ENCODE measurements at regions not wholly inside any gene's neighbourhood (a gene's known extent, or its start where the extent isn't known, plus 50 kb on each side); places are given as distances from the start of the nearest gene placed in this dataset.
"Not testable (repeated sequence)": the region's sequence is repeated elsewhere in the genome, so short reads cannot be mapped to it uniquely, and the experiment has no call there.

GRCh38 chrX:39693298-39693697 is 404.5 kb downstream of the BCOR start:
- TF ChIP-seq, protein P1, sequence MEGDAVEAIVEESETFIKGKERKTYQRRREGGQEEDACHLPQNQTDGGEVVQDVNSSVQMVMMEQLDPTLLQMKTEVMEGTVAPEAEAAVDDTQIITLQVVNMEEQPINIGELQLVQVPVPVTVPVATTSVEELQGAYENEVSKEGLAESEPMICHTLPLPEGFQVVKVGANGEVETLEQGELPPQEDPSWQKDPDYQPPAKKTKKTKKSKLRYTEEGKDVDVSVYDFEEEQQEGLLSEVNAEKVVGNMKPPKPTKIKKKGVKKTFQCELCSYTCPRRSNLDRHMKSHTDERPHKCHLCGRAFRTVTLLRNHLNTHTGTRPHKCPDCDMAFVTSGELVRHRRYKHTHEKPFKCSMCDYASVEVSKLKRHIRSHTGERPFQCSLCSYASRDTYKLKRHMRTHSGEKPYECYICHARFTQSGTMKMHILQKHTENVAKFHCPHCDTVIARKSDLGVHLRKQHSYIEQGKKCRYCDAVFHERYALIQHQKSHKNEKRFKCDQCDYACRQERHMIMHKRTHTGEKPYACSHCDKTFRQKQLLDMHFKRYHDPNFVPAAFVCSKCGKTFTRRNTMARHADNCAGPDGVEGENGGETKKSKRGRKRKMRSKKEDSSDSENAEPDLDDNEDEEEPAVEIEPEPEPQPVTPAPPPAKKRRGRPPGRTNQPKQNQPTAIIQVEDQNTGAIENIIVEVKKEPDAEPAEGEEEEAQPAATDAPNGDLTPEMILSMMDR (IDR thresholded peaks at IDR 0.05; ENCODE audit: low read depth, low read length): no peak
- in situ Hi-C loops (cut with HindIII; ENCODE audit: low sequenced_read_pairs): no loop called here
- no peak for DNase-seq (ENCODE audit: low read depth, low spot score)
- no peak overlapping the region for H3K4me3 ChIP-seq (ENCODE audit: low read depth, low read length)

- in situ Hi-C loops (cut with HindIII; ENCODE audit: low sequenced_read_pairs); H3K4me3 ChIP-seq (ENCODE audit: low read depth, low read length); DNase-seq (ENCODE audit: low read depth, low spot score): not testable (repeated sequence)
Measured at GRCh38 chrX:39702636-39703035, 395.1 kb downstream of the BCOR start.

GRCh38 chrX:39703307-39703706 is 394.5 kb downstream of the BCOR start:
- no peak overlapping the region for H3K4me3 ChIP-seq (ENCODE audit: low read depth, low read length)
- in situ Hi-C loops (cut with HindIII; ENCODE audit: low sequenced_read_pairs): no loop called here
- TF ChIP-seq, protein P1 (IDR thresholded peaks at IDR 0.05; ENCODE audit: low read depth, low read length): no peak
- DNase-seq (ENCODE audit: low read depth, low spot score): no peak

DNA sequence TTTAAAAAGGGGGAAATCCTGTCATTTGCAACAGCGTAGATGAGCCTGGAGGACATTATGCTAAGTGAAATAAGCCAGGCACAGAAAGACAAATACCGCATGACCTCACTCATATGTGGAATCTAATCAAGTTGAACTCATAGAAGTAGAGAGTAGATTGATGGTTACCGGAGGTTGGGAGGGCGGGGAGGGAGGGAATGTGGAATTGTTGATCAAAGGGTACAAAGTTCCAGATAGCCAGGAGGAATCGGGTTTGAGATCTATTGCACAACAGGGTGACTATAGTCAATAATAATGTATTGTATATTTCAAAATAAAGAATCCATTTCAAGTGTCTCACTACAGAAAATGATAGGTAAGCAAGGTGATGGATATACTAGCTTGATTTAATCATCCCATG is 393.2 kb downstream of the BCOR start:
- TF ChIP-seq, protein P1 (IDR thresholded peaks at IDR 0.05; ENCODE audit: low read depth, low read length): no peak
- in situ Hi-C loops (cut with HindIII; ENCODE audit: low sequenced_read_pairs): no loop called here
- DNase-seq (ENCODE audit: low read depth, low spot score): no peak
- H3K4me3 ChIP-seq (ENCODE audit: low read depth, low read length): no peak overlapping the region

- DNase-seq (ENCODE audit: low read depth, low spot score): peak; percentile 90
- in situ Hi-C loops (cut with HindIII; ENCODE audit: low sequenced_read_pairs): no loop called here
- H3K4me3 ChIP-seq (ENCODE audit: low read depth, low read length): no peak overlapping the region
- TF ChIP-seq, protein P1 (IDR thresholded peaks at IDR 0.05; ENCODE audit: low read depth, low read length): peak; percentile 66
Measured at GRCh38 chrX:39705290-39705689, 392.5 kb downstream of the BCOR start.

GRCh38 chrX:39709364-39709763 is 388.4 kb downstream of the BCOR start:
- TF ChIP-seq, protein P1 (IDR thresholded peaks at IDR 0.05; ENCODE audit: low read depth, low read length): no peak
- no peak overlapping the region for H3K4me3 ChIP-seq (ENCODE audit: low read depth, low read length)
- DNase-seq (ENCODE audit: low read depth, low spot score): no peak
- in situ Hi-C loops (cut with HindIII; ENCODE audit: low sequenced_read_pairs): no loop called here

GRCh38 chrX:39709812-39710211 is 387.9 kb downstream of the BCOR start:
- H3K4me3 ChIP-seq (ENCODE audit: low read depth, low read length): no peak overlapping the region
- in situ Hi-C loops (cut with HindIII; ENCODE audit: low sequenced_read_pairs): no loop called here
- TF ChIP-seq, protein P1 (IDR thresholded peaks at IDR 0.05; ENCODE audit: low read depth, low read length): no peak
- DNase-seq (ENCODE audit: low read depth, low spot score): no peak
